BJ (cell line): ENCODE measurements at regions not wholly inside any gene's neighbourhood (a gene's known extent, or its start where the extent isn't known, plus 50 kb on each side); places are given as distances from the start of the nearest gene placed in this dataset.

Experiments used
- CTCF ChIA-PET: fragments of 350-600 bp; formaldehyde crosslinking; extraction: SDS; loops from one replicate; lab custom pipeline; 2021; ENCODE audit warnings: antibody characterized with exemption, inconsistent platforms; lab: Yijun Ruan, JAX
- POLR2A ChIA-PET: fragments of 300-600 bp; sonication (Branson Sonifier 250); formaldehyde crosslinking; extraction: SDS; loops from one replicate; lab custom pipeline; 2021; ENCODE audit warnings: antibody characterized with exemption; lab: Charles Lee
- DNase-seq: peaks from one replicate; pipeline ENCODE4 v3.0.0-alpha.2; 2011; ENCODE audit warnings: low read depth
- H3K27me3 ChIP-seq: 2 replicates; pipeline ENCODE4 v1.6.0; 2011; ENCODE audit warnings: low read length; ENCODE audit not compliant: control insufficient read depth, insufficient read depth
- H3K36me3 ChIP-seq: 2 replicates; pipeline ENCODE4 v1.5.1; 2011; ENCODE audit warnings: low read length; ENCODE audit not compliant: control insufficient read depth, insufficient read depth
- H3K4me3 ChIP-seq: 2 replicates; pipeline ENCODE4 v1.5.1; 2011; ENCODE audit warnings: low read depth, mild to moderate bottlenecking, control low read depth, low read length
- TF ChIP-seq, protein P1 (sequence below): IDR thresholded peaks from 2 replicates; pipeline ENCODE4 v1.5.1; 2011; ENCODE audit warnings: low read depth, mild to moderate bottlenecking, control low read depth, inconsistent platforms, low read length, moderate library complexity; ENCODE audit not compliant: insufficient read depth

DNA sequence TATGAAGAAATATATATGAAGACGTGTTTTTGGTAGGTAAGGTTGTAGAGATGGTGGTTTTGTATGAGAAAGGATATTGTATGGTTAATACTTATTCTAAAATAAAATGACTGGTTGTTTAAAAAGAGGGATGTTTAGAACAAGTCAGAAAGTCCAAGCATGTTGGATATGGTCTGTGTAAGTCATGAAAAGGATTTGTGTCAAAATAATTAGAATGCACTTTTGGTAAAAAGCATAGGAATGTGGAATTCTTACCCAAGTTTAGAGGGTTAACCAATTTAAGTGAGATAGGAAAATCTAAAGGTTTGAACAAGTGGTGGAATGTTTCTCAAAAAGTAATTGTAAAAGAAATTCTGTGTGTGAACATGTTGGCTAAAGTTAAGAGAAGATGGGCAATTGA lies 1556.5 kb upstream of the C9orf72 start:
- ChIA-PET POLR2A (no interaction called here), CTCF (no interaction called here)
- DNase-seq = no peak
- TF ChIP-seq, protein P1, sequence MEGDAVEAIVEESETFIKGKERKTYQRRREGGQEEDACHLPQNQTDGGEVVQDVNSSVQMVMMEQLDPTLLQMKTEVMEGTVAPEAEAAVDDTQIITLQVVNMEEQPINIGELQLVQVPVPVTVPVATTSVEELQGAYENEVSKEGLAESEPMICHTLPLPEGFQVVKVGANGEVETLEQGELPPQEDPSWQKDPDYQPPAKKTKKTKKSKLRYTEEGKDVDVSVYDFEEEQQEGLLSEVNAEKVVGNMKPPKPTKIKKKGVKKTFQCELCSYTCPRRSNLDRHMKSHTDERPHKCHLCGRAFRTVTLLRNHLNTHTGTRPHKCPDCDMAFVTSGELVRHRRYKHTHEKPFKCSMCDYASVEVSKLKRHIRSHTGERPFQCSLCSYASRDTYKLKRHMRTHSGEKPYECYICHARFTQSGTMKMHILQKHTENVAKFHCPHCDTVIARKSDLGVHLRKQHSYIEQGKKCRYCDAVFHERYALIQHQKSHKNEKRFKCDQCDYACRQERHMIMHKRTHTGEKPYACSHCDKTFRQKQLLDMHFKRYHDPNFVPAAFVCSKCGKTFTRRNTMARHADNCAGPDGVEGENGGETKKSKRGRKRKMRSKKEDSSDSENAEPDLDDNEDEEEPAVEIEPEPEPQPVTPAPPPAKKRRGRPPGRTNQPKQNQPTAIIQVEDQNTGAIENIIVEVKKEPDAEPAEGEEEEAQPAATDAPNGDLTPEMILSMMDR = no peak
- Histone ChIP-seq H3K4me3 (no peak overlapping the region), H3K27me3 (no peaks in the 10 kb centered on the region), H3K36me3 (no peaks in the 10 kb centered on the region)

DNA sequence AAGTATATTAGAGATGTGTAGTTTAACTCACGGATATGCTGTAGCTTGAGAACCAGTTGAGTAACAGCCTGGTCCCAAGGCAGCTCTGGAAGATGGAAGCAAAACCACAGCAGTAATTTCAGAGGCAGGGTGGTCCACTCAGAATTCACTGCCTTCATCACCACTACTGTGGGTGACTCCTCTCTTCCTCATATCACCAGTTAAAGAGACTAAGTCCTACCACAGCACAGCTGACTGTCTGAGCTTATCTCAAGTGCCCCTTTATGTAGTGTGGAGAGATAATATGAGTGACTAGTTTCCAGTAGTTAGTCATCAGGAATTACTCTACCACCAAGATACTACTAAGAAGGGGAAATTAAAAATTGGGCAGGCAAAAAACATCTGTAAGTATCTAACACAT lies 1571.2 kb upstream of the C9orf72 start:
- H3K4me3 ChIP-seq = no peak overlapping the region
- H3K36me3 ChIP-seq = no peaks in the 10 kb centered on the region
- TF ChIP-seq, protein P1 = no peak
- DNase-seq = no peak
- ChIA-PET CTCF (no interaction called here), POLR2A (no interaction called here)
- no peaks in the 10 kb centered on the region for H3K27me3 ChIP-seq

DNA sequence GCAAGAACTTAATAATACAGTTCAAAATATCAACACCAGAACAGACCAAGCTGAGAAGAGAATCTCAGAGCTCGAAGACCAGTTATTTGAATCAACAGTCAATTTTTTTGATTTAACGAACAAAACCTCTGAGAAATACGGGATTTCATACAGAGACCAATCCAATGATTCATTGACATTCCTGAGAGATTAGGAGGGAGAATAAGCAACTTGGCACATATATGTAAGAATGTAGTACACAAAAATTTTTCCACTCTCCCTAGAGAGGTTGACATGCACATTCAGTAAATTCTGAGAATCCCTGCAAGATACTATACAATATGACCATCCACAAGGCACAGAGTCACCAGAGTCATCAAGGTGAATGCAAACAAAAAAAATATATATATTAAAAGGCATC lies 1577.3 kb upstream of the C9orf72 start:
- no peaks in the 10 kb centered on the region for H3K27me3 ChIP-seq
- H3K36me3 ChIP-seq = no peaks in the 10 kb centered on the region
- no peak for DNase-seq
- ChIA-PET CTCF (no interaction called here), POLR2A (no interaction called here)
- H3K4me3 ChIP-seq = no peak overlapping the region
- TF ChIP-seq, protein P1 = no peak

DNA sequence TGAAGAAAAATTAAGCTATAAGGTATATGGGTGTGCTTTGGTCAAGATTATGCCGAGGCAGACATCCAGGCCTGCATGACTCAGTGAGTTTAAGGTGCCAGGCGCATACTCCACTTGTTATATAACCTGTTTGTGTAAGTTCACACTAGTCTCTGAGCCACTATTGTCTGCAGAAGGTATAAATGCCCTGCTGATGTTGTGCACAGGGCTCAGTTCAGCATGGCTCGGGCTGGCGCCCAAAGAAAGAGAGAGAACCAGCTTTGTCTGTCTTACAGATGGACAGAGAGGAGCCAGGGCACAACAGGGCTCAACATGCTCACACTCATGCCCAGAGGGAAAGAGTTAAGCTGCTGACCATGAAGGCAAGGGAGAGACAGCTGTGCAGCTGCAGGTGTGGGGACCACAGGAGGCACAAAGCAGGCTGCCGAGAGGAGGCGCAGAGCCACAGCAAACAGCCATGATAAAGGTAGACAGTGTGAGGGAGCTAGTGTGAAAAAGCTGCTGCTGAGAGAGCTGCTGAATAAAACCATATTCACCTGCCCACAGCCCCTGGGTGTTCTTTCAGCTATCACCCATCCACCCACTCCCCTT lies 1587.6 kb upstream of the C9orf72 start:
- Histone ChIP-seq H3K27me3 (no peaks in the 10 kb centered on the region), H3K36me3 (no peaks in the 10 kb centered on the region), H3K4me3 (no peak overlapping the region)
- TF ChIP-seq, protein P1 = no peak
- DNase-seq = no peak
- CTCF ChIA-PET = no interaction called here
- POLR2A ChIA-PET = no interaction called here

DNA sequence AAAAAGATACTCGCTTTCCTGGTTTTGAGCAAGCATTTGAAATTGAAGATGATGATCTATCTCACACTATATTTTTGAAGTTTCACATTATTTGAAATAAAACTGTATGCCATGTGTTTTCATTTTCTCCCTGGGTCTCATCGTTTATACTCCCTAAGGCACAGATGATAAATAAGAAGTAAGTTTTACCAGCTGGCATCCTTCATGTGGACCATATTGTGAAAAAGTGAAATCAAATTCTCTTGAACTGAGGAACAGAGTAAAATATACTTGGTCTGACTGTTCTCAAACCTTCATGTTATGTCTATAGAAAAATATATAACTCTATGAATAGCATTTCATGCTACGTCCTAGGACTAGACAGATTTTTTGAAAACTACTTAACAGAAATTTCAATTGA lies 1600.9 kb upstream of the C9orf72 start:
- TF ChIP-seq, protein P1 = no peak
- H3K27me3 ChIP-seq = no peaks in the 10 kb centered on the region
- H3K36me3 ChIP-seq = no peaks in the 10 kb centered on the region
- POLR2A ChIA-PET = no interaction called here
- DNase-seq = no peak
- H3K4me3 ChIP-seq = no peak overlapping the region
- CTCF ChIA-PET = no interaction called here
